GM21515 (cell line): ENCODE measurements at regions not wholly inside any gene's neighbourhood (a gene's known extent, or its start where the extent isn't known, plus 50 kb on each side); places are given as distances from the start of the nearest gene placed in this dataset.

ENCODE experiments used
- ATAC-seq: cut with Tn5 transposase; IDR thresholded peaks from one replicate; pipeline ENCODE4 v1.9.1; 2021; ENCODE audit not compliant: unreplicated experiment

- ATAC-seq = no peak
Measured at GRCh38 chr20:40738976-40739375, 49.9 kb upstream of the MAFB start.

- ATAC-seq = no peak
Measured at GRCh38 chr20:40739841-40740240, 50.8 kb upstream of the MAFB start.

GRCh38 chr20:40741507-40742106, 52.6 kb upstream of the MAFB start:
- no peak for ATAC-seq

GRCh38 chr20:40743141-40743775, 54.2 kb upstream of the MAFB start:
- no peak for ATAC-seq

GRCh38 chr20:40744072-40744817, 55.2 kb upstream of the MAFB start:
- ATAC-seq = no peak

GRCh38 chr20:40744818-40745175, 55.8 kb upstream of the MAFB start:
- no peak for ATAC-seq

- no peak for ATAC-seq
Measured at GRCh38 chr20:40746251-40746650, 57.2 kb upstream of the MAFB start.

GRCh38 chr20:40748182-40748581, 59.1 kb upstream of the MAFB start:
- ATAC-seq = no peak

GRCh38 chr20:40749985-40750506, 61.0 kb upstream of the MAFB start:
- ATAC-seq = no peak

- no peak for ATAC-seq
Measured at GRCh38 chr20:40750541-40751035, 61.6 kb upstream of the MAFB start.

GRCh38 chr20:40753472-40753871, 64.4 kb upstream of the MAFB start:
- ATAC-seq = no peak

GRCh38 chr20:40754339-40754943, 65.4 kb upstream of the MAFB start:
- no peak for ATAC-seq

GRCh38 chr20:40757087-40757486, 68.1 kb upstream of the MAFB start:
- no peak for ATAC-seq

- ATAC-seq = no peak
Measured at GRCh38 chr20:40758790-40759189, 69.8 kb upstream of the MAFB start.

- no peak for ATAC-seq
Measured at GRCh38 chr20:40760399-40760798, 71.4 kb upstream of the MAFB start.

- ATAC-seq = no peak
Measured at GRCh38 chr20:40763646-40764295, 74.7 kb upstream of the MAFB start.

- no peak for ATAC-seq
Measured at GRCh38 chr20:40765814-40766480, 76.9 kb upstream of the MAFB start.

- ATAC-seq = no peak
Measured at GRCh38 chr20:40766790-40767614, 78.0 kb upstream of the MAFB start.

- ATAC-seq = no peak
Measured at GRCh38 chr20:40767615-40767924, 78.5 kb upstream of the MAFB start.

GRCh38 chr20:40768105-40768504, 79.1 kb upstream of the MAFB start:
- no peak for ATAC-seq
